ENCODE measurements at regions not wholly inside any gene's neighbourhood (a gene's known extent, or its start where the extent isn't known, plus 50 kb on each side); places are given as distances from the start of the nearest gene placed in this dataset.
"Not testable (repeated sequence)": the region's sequence is repeated elsewhere in the genome, so short reads cannot be mapped to it uniquely, and the experiment has no call there.

GRCh38 chrX:856566-857290, 226.1 kb downstream of the SHOX start:
- no peaks in the 10 kb centered on the region for H3K9me3 ChIP-seq (ENCODE audit: control insufficient read depth, low read length)
- H3K4me3 ChIP-seq (ENCODE audit: low read length), result no peak overlapping the region
- H3K36me3 ChIP-seq (ENCODE audit: control insufficient read depth, insufficient read depth, low read length, severe bottlenecking), result no peaks in the 10 kb centered on the region
- no peak for DNase-seq (ENCODE audit: low read depth)
- H3K9ac ChIP-seq (ENCODE audit: low read length), result no peak overlapping the region
- H3K27me3 ChIP-seq (replicated peaks; ENCODE audit: control insufficient read depth, insufficient read depth, low read length), result no peaks in the 10 kb centered on the region
- no peaks in the 10 kb centered on the region for H3K4me1 ChIP-seq (ENCODE audit: control insufficient read depth, insufficient read depth, low read length)

- Histone ChIP-seq H3K9ac (ENCODE audit: low read length) (no peak overlapping the region), H3K27me3 (replicated peaks; ENCODE audit: control insufficient read depth, insufficient read depth, low read length) (no peaks in the 10 kb centered on the region), H3K9me3 (ENCODE audit: control insufficient read depth, low read length) (no peaks in the 10 kb centered on the region), H3K4me3 (ENCODE audit: low read length) (no peak overlapping the region), H3K4me1 (ENCODE audit: control insufficient read depth, insufficient read depth, low read length) (no peaks in the 10 kb centered on the region), H3K36me3 (ENCODE audit: control insufficient read depth, insufficient read depth, low read length, severe bottlenecking) (no peaks in the 10 kb centered on the region)
- DNase-seq (ENCODE audit: low read depth), result no peak
These were observed 222.7 kb downstream of the SHOX start for GRCh38 chrX:853304-853703.

DNA sequence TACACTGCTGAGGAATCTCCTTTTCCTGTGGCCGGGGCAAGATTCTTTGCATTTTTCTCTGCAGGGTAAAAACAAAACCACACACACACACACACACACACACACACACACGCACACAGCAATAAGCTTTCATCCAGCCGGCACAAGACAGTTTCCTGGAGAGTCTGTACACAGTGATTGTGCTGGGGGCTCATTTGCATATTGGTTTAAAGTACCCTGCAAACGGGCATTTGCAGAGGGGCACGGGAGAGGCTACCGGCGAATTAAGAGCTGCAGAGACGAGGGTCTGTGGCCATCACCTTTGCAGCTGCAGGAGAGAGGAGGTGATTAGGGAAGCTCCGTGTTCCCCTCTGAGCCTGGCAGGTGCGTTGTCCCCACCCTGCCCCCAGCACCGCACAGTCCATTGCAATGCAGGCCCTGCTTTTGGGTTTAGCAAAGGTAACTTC, 219.9 kb downstream of the SHOX start:
- no peaks in the 10 kb centered on the region for H3K27me3 ChIP-seq (replicated peaks; ENCODE audit: control insufficient read depth, insufficient read depth, low read length)
- DNase-seq (ENCODE audit: low read depth), result peak; percentile 25
- no peak overlapping the region for H3K9ac ChIP-seq (ENCODE audit: low read length)

GRCh38 chrX:848386-848785, 217.8 kb downstream of the SHOX start:
- Histone ChIP-seq H3K4me1 (ENCODE audit: control insufficient read depth, insufficient read depth, low read length) (no peaks in the 10 kb centered on the region), H3K9ac (ENCODE audit: low read length) (no peak overlapping the region), H3K27me3 (replicated peaks; ENCODE audit: control insufficient read depth, insufficient read depth, low read length) (no peaks in the 10 kb centered on the region), H3K4me3 (ENCODE audit: low read length) (no peak overlapping the region), H3K36me3 (ENCODE audit: control insufficient read depth, insufficient read depth, low read length, severe bottlenecking) (no peaks in the 10 kb centered on the region), H3K9me3 (ENCODE audit: control insufficient read depth, low read length) (no peaks in the 10 kb centered on the region)
- DNase-seq (ENCODE audit: low read depth), result no peak

More for the DNA sequence above, 219.9 kb downstream of the SHOX start:
- Histone ChIP-seq H3K36me3 (ENCODE audit: control insufficient read depth, insufficient read depth, low read length, severe bottlenecking) (no peaks in the 10 kb centered on the region), H3K4me1 (ENCODE audit: control insufficient read depth, insufficient read depth, low read length) (no peaks in the 10 kb centered on the region), H3K9me3 (ENCODE audit: control insufficient read depth, low read length) (no peaks in the 10 kb centered on the region), H3K4me3 (ENCODE audit: low read length) (no peak overlapping the region)

- no peaks in the 10 kb centered on the region for H3K36me3 ChIP-seq (ENCODE audit: control insufficient read depth, insufficient read depth, low read length, severe bottlenecking)
- no peak for DNase-seq (ENCODE audit: low read depth)
- H3K4me1 ChIP-seq (ENCODE audit: control insufficient read depth, insufficient read depth, low read length), result no peaks in the 10 kb centered on the region
- H3K27me3 ChIP-seq (replicated peaks; ENCODE audit: control insufficient read depth, insufficient read depth, low read length), result no peaks in the 10 kb centered on the region
- no peaks in the 10 kb centered on the region for H3K9me3 ChIP-seq (ENCODE audit: control insufficient read depth, low read length)
- H3K4me3 ChIP-seq (ENCODE audit: low read length), result no peak overlapping the region
- H3K9ac ChIP-seq (ENCODE audit: low read length), result no peak overlapping the region
These were observed 212.7 kb downstream of the SHOX start for GRCh38 chrX:843306-843705.

DNA sequence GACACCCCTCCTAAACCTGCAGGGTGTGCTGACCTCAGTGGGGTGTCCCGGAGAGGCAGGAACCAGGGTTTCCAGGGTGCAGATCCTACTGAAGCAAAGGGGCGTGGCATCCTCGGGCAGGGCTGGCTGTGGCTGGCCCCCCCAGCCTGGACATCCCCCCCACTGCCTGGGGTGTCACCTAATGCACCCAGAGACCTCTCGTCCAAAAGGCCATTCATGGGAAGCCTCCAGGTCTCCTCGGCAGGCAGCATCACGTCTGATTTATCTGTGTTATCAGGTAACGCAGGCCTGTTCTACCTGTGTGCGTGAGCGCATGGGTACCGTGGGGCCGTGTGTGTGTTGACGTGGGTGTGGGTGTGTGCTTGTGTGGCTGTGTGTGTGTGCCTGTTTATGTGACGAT, 210.0 kb downstream of the SHOX start:
- H3K4me3 ChIP-seq (ENCODE audit: low read length), result no peak overlapping the region
- H3K4me1 ChIP-seq (ENCODE audit: control insufficient read depth, insufficient read depth, low read length), result no peaks in the 10 kb centered on the region
- H3K36me3 ChIP-seq (ENCODE audit: control insufficient read depth, insufficient read depth, low read length, severe bottlenecking), result no peaks in the 10 kb centered on the region
- no peaks in the 10 kb centered on the region for H3K9me3 ChIP-seq (ENCODE audit: control insufficient read depth, low read length)
- no peak for DNase-seq (ENCODE audit: low read depth)
- H3K9ac ChIP-seq (ENCODE audit: low read length), result no peak overlapping the region
- no peaks in the 10 kb centered on the region for H3K27me3 ChIP-seq (replicated peaks; ENCODE audit: control insufficient read depth, insufficient read depth, low read length)

DNA sequence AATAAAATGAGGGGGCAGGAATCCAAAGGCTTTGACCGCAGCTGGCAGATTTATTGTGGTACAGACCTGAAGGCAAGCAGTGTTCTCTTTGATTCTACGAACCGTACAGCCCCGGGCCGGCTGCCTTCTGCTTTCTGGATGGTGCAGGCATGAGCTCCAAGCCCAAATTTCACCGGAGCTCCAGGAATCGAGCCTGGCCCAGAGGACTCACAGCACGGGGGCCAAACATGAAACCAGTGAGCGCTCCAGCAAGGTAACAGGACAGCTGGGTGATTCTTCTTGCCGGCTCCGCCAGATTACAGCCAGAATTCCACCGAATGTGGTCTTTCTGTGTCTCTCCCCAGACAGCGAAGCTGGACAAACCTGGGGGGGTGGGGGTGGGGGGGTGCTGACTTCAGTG, 208.1 kb downstream of the SHOX start:
- H3K27me3 ChIP-seq (replicated peaks; ENCODE audit: control insufficient read depth, insufficient read depth, low read length); H3K9ac ChIP-seq (ENCODE audit: low read length); H3K36me3 ChIP-seq (ENCODE audit: control insufficient read depth, insufficient read depth, low read length, severe bottlenecking); H3K4me1 ChIP-seq (ENCODE audit: control insufficient read depth, insufficient read depth, low read length); H3K4me3 ChIP-seq (ENCODE audit: low read length); DNase-seq (ENCODE audit: low read depth); H3K9me3 ChIP-seq (ENCODE audit: control insufficient read depth, low read length): not testable (repeated sequence)

GRCh38 chrX:835857-836256, 205.3 kb downstream of the SHOX start:
- H3K36me3 ChIP-seq (ENCODE audit: control insufficient read depth, insufficient read depth, low read length, severe bottlenecking); H3K4me1 ChIP-seq (ENCODE audit: control insufficient read depth, insufficient read depth, low read length); H3K9ac ChIP-seq (ENCODE audit: low read length); H3K4me3 ChIP-seq (ENCODE audit: low read length); DNase-seq (ENCODE audit: low read depth); H3K27me3 ChIP-seq (replicated peaks; ENCODE audit: control insufficient read depth, insufficient read depth, low read length); H3K9me3 ChIP-seq (ENCODE audit: control insufficient read depth, low read length): not testable (repeated sequence)

GRCh38 chrX:830532-830931, 199.9 kb downstream of the SHOX start:
- Histone ChIP-seq H3K4me1 (ENCODE audit: control insufficient read depth, insufficient read depth, low read length) (peaks cover 5% of the 10 kb centered on the region), H3K27me3 (replicated peaks; ENCODE audit: control insufficient read depth, insufficient read depth, low read length) (no peaks in the 10 kb centered on the region), H3K9me3 (ENCODE audit: control insufficient read depth, low read length) (peaks cover 3% of the 10 kb centered on the region), H3K9ac (ENCODE audit: low read length) (no peak overlapping the region), H3K36me3 (ENCODE audit: control insufficient read depth, insufficient read depth, low read length, severe bottlenecking) (no peaks in the 10 kb centered on the region), H3K4me3 (ENCODE audit: low read length) (no peak overlapping the region)
- DNase-seq (ENCODE audit: low read depth), result no peak

DNA sequence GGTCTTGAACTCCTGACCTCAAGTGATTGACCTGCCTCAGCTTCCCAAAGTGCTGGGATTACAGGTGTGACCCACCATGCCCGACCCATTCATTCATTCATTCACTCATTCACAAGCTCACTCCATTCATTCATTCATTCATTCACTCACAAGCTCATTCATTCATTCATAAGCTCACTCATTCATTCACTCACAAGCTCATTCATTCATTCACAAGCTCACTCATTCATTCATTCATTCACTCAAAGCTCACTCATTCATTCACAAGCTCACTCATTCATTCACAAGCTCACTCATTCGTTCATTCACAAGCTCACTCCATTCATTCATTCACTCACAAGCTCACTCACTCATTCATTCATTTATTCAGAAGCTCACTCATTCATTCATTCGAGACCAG, 198.6 kb downstream of the SHOX start:
- Histone ChIP-seq H3K4me3 (ENCODE audit: low read length) (no peak overlapping the region), H3K9ac (ENCODE audit: low read length) (no peak overlapping the region), H3K9me3 (ENCODE audit: control insufficient read depth, low read length) (peaks cover 3% of the 10 kb centered on the region), H3K4me1 (ENCODE audit: control insufficient read depth, insufficient read depth, low read length) (peaks cover 5% of the 10 kb centered on the region), H3K27me3 (replicated peaks; ENCODE audit: control insufficient read depth, insufficient read depth, low read length) (no peaks in the 10 kb centered on the region), H3K36me3 (ENCODE audit: control insufficient read depth, insufficient read depth, low read length, severe bottlenecking) (no peaks in the 10 kb centered on the region)
- DNase-seq (ENCODE audit: low read depth), result no peak

DNA sequence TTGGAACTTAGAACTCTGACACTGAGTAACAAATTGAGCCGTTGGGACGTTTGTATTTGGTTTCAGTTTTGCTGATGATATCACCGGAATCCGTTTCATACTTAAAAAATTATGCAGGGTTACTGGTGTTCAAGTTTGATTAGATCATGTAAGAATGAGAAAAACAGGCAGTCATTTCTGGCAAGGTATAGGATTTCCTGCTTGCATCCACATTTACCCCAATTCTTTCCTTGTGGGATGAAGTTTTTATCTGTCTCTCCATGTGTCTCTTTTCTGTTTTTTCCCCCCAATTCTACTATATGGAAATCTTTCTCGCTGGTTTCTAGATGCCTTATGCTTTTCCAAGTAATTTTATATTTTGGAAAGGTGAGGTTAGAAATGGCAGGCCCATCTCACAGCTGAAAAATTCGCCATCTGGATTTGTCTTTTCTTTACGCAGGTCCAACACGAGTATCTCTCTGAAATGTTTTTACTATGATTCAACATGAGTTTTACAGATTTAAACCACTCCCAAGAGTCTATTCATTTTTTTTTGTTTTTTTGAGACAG, 197.9 kb downstream of the SHOX start:
- H3K9me3 ChIP-seq (ENCODE audit: control insufficient read depth, low read length), result peaks cover 3% of the 10 kb centered on the region
- peak overlapping the region; percentile 47 for H3K4me3 ChIP-seq (ENCODE audit: low read length)
- DNase-seq (ENCODE audit: low read depth), result peak; percentile 66
- H3K27me3 ChIP-seq (replicated peaks; ENCODE audit: control insufficient read depth, insufficient read depth, low read length), result no peaks in the 10 kb centered on the region
- H3K4me1 ChIP-seq (ENCODE audit: control insufficient read depth, insufficient read depth, low read length), result peaks cover 5% of the 10 kb centered on the region
- H3K36me3 ChIP-seq (ENCODE audit: control insufficient read depth, insufficient read depth, low read length, severe bottlenecking), result no peaks in the 10 kb centered on the region
- peak overlapping the region; percentile 46 for H3K9ac ChIP-seq (ENCODE audit: low read length)

GRCh38 chrX:826448-826847, 195.9 kb downstream of the SHOX start:
- H3K9me3 ChIP-seq (ENCODE audit: control insufficient read depth, low read length), result no peaks in the 10 kb centered on the region
- H3K36me3 ChIP-seq (ENCODE audit: control insufficient read depth, insufficient read depth, low read length, severe bottlenecking), result no peaks in the 10 kb centered on the region
- peak overlapping the region; percentile 4 for H3K4me3 ChIP-seq (ENCODE audit: low read length)
- H3K9ac ChIP-seq (ENCODE audit: low read length), result peak overlapping the region; percentile 64
- peak; percentile 66 for DNase-seq (ENCODE audit: low read depth)
- H3K4me1 ChIP-seq (ENCODE audit: control insufficient read depth, insufficient read depth, low read length), result peaks cover 5% of the 10 kb centered on the region
- H3K27me3 ChIP-seq (replicated peaks; ENCODE audit: control insufficient read depth, insufficient read depth, low read length), result no peaks in the 10 kb centered on the region
